ENCODE measurements at regions not wholly inside any gene's neighbourhood (a gene's known extent, or its start where the extent isn't known, plus 50 kb on each side); places are given as distances from the start of the nearest gene placed in this dataset.

GRCh38 chr6:23330632-23331031 is 761.3 kb downstream of the HDGFL1 start:
- TF ChIP-seq CTCF (IDR thresholded peaks at IDR 0.05): no peak
- TF ChIP-seq POLR2A (IDR thresholded peaks at IDR 0.05; ENCODE audit: low read depth): no peak
- TF ChIP-seq EP300 (IDR thresholded peaks at IDR 0.05): no peak

All from esophagus muscularis mucosa (tissue), 4 donors.